Panc1 (cell line): ENCODE measurements at regions not wholly inside any gene's neighbourhood (a gene's known extent, or its start where the extent isn't known, plus 50 kb on each side); places are given as distances from the start of the nearest gene placed in this dataset.

Experiments used
- CTCF ChIP-seq: fragments of 450-650 bp; IDR thresholded peaks from 2 replicates; pipeline ENCODE4 v1.5.1; 2017; ENCODE audit warnings: mild to moderate bottlenecking
- POLR2AphosphoS5 ChIP-seq: IDR thresholded peaks from 2 replicates; pipeline ENCODE4 v1.6.1; 2012; ENCODE audit warnings: mild to moderate bottlenecking, low read depth, low read length, moderate library complexity
- REST ChIP-seq, 2 experiments: IDR thresholded peaks; 2 replicates each; pipeline ENCODE4 v1.6.1; 2011 to 2012; ENCODE audit warnings: low read depth in 2 of 2, control low read depth in 1 of 2, low read length in 1 of 2, mild to moderate bottlenecking in 1 of 2, moderate library complexity in 1 of 2; ENCODE audit not compliant: insufficient read depth in 1 of 2
- SIN3A ChIP-seq: IDR thresholded peaks from 2 replicates; pipeline ENCODE4 v1.6.1; 2012; ENCODE audit warnings: low read depth, mild to moderate bottlenecking, low read length, moderate library complexity, borderline replicate concordance; ENCODE audit not compliant: insufficient read depth
- TCF7L2 ChIP-seq: IDR thresholded peaks from 2 replicates; pipeline ENCODE4 v1.6.1; 2011; ENCODE audit warnings: mild to moderate bottlenecking, low read depth, low read length, inconsistent platforms

- TF ChIP-seq CTCF = no peak
- TF ChIP-seq REST (IDR thresholded peaks at IDR 0.05; ENCODE audit: insufficient read depth in 1 of 2, low read depth in 2 of 2, low read length in 1 of 2) = no peak
- TF ChIP-seq POLR2AphosphoS5 = no peak
- no peak for TF ChIP-seq SIN3A
- TF ChIP-seq TCF7L2 = no peak
These were observed 98.6 kb upstream of the CRBN start for GRCh38 chr3:3278073-3278472.
